GM19023 (cell line): ENCODE measurements at regions not wholly inside any gene's neighbourhood (a gene's known extent, or its start where the extent isn't known, plus 50 kb on each side); places are given as distances from the start of the nearest gene placed in this dataset.

Experiments
- ATAC-seq: cut with Tn5 transposase; IDR thresholded peaks from one replicate; pipeline ENCODE4 v1.9.1; 2021; ENCODE audit warnings: mild to moderate bottlenecking, moderate library complexity; ENCODE audit not compliant: unreplicated experiment

DNA sequence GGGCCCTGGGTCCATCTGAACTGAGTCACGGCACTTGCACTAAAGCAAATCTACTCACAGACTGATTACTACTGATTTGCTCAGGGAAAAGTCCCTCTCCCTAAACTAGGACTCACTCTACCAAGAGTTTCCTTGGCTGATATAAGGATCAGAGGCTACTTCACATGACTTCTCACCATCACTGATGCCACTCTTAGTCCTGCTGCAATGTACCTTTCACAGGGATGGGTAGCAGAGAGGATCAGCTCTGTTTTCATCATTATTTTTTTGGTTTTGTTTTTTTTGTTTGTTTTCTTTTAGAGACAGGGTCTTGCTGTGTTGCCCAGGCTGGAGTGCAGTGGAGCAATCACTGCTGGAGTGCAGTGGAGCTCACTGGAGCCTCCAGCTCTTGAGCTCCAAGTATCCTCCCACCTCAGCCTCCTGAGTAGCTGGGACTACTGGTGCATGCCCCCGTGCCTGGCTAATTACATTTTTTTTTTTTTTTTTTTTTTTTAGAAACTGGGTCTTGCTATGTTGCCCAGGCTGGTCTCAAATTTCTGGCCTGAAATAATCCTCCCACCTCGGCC, 200.6 kb downstream of the JCAD start:
- no peak for ATAC-seq

GRCh38 chr10:29857843-29858701, 201.3 kb downstream of the JCAD start:
- no peak for ATAC-seq

- ATAC-seq = no peak
Observed at GRCh38 chr10:29856295-29856694, 203.1 kb downstream of the JCAD start.

DNA sequence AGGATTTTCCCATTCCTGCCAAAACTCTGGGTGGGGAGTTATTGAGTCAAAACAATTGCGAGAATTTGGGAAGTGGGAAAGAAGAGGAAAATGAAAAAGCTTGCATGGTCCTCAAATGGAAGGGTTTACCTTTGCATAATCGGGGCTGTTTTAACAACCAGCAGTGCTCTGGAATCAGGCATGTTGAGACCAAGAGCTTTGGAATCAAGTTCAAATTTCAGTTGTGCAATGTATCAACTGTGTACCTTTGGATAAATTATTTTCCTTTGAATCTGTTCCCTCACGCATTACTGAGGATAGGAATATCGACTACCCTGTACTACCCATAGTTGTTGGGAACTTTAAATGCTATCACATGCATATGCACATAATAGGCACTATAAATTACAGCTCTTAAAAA, 205.5 kb downstream of the JCAD start:
- ATAC-seq = no peak

DNA sequence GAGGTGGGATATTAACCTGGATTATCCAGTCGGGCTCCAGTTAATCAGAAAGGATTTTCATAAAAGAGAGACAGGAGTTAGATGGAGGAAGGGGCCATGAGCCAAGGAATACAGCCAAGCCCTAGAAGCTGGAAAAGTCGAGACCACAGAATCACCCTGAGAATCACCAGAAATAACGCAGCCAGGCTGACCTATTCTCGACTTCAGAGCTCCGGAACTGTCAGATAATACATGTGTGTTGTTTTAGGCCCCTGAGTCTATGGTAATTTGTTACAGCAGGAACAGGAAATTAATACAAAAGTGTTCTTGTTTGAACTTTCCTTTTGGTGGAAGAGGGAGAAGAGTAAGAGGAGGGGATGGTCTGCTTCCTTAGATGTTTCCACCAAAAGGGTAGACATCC, 208.1 kb downstream of the JCAD start:
- ATAC-seq = no peak

GRCh38 chr10:29850371-29850770, 209.0 kb downstream of the JCAD start:
- ATAC-seq = no peak

DNA sequence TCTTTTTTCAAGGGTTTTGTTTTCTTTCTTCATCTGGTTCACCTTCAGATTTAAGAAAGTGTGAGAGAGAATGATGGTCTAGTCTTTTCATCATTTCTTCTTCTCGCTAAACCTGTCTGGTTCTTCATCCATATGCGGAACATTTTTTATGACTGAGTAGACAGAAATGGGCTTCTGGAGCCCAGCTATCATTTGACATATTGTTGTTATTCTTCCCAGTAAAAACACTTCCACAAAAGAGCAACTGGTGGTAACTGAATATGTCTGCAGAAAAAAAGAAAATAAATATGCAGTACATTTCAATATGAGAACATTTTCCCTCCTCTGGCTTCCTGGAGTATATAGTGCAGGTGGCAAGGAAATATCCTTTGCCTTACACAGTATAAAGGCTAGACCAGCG, 209.5 kb downstream of the JCAD start:
- ATAC-seq = no peak

DNA sequence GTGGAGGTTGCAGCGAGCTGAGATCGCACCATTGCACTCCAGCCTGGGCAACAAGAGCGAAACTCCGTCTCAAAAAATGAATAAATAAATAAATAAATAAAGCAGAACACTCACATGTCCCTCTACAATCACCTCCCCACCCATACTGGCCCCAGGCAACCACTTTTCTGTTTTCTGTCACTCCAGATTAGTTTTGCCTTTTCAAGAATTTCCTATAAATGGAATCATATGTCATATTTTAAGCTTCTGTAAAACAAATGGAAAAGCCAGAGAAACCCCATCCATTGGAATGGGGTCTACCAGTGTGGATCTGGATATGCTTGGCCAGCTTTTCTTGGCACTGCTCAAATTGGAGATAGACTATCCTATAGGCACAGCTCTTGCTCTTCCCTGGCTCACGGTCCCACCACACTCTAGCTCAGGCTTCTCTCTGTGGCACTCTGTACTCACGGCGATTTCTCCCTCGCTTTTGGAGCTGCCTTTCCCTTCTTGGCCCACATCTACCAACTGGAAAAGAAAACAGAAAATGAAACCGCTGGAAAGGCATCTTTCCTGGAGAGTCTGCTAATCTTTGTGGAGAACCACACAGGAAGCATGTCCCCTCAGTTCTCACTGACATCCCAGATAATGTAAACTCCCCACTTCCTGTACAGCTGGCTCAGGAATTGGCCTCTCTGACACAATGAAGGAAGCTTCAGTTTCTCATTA, 210.1 kb downstream of the JCAD start:
- no peak for ATAC-seq

- no peak for ATAC-seq
Observed at GRCh38 chr10:29846881-29847280, 212.1 kb upstream of the SVIL start.

- ATAC-seq = no peak
Observed at GRCh38 chr10:29845166-29845565, 210.4 kb upstream of the SVIL start.

DNA sequence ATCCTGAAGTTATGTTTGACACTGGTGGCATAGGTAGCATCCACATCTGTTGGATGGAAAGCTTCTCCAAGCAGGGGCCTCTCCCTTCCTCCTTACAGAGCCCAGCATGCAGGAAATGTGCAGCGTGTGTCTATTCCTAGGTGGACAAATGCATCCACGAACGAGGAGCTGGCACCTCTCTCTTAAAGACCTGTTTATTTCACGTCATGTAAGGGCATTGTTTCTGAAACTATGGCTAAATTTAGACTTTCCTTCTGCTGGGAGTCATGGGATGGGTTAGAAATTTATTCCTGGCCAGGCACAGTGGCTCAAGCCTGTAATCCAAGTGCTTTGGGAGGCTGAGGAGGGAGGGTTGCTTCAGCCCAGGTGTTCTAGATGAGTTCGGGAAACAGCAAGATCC, 208.4 kb upstream of the SVIL start:
- no peak for ATAC-seq

DNA sequence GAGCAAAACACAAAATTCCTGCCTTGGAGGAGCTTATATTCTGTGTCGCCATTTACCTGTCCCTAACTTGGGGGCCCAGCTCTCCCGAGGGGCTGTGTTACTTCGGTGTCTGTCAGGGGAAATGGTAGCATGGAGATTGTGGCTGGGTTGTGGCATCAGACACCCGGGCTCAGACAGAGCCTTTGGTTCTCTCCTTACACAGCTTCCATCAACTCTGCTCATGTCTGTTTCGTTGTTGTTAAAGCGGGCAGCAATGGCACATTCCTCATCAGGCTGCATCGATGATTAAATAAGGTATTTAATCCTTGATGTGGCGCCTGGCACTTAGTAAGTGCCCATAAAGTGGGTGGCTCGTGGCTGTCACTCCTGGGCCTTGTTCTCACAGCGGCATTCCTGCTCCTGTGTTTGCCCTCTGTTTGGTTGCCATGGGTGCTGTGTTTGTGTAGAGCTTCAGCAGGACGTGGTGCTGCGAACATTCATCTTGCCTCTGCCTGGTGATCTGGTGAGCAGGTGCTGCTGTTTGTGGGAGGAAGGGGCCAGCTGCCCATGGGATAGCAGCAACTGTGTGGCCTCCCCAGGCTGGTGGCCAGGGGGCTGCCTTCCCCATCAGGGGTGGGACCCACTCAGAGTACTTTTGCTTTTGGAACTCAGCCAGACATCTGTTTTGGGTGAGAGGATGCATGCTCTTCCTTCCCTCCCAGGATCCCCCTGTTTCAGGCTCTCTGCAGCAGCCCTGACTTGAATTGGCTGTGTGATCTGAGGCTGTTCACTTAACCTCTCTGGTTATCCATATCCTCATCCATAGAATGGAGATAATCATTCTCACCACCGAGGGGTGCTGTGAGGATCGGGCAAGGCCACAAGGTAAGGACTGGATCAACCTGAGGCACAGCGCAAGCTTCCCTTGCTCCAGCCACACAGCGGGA, 207.2 kb upstream of the SVIL start:
- ATAC-seq = no peak

DNA sequence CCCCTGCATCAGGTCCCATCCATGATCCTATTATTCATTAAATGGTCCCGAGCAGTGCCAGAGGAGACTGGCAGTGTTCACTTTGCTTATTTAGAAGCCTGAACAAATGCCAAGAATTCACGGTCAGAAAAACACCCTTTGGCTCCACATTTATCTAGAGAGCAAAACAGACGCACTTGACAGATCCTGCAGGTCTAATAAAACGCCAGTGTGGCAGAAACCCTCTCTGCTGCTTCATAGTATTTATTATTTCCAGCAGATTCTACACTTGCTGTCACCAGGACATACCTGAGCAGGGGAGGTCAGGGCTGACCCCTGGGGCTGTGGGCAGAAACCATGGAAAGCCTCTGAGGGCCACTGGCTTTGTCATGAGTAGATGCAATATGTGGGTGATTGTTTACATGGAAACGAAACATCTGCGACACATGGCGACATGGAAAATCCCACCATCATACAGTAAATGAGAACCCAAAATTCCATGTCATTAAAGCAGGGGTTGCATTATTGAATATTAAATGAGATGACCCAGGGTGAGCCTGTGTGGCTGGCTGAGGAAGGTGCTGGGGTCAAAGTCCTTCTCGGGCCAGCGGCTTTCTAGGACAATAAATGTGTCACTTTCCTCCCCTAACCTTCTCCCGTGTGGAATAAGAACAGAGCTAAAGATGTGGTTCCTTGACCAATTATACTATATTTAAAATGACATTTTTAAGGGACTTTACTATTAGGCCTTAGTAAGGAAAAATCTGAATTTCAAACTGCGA, 205.9 kb upstream of the SVIL start:
- no peak for ATAC-seq

- ATAC-seq = no peak
Observed at GRCh38 chr10:29839826-29840515, 205.2 kb upstream of the SVIL start.

DNA sequence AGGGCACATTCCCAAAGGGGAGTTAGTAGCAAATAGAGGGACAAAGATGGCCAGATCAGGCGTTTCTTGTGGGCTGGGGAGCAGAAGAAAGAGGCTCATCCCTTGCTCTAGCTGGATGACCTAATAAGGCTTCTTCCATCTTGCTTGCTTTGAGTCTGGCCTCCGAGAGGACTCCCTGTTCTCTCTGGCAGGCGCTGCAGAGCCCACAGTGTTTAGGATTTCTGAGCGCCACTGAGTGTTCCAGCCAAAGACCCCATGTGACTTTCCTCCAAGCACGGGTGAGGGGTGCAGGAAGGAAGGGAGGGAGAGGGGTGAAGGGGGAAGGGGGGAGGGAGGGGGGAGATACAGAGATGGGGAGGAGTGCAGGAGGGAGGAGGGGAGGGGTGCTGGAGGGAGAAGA, 203.8 kb upstream of the SVIL start:
- no peak for ATAC-seq

DNA sequence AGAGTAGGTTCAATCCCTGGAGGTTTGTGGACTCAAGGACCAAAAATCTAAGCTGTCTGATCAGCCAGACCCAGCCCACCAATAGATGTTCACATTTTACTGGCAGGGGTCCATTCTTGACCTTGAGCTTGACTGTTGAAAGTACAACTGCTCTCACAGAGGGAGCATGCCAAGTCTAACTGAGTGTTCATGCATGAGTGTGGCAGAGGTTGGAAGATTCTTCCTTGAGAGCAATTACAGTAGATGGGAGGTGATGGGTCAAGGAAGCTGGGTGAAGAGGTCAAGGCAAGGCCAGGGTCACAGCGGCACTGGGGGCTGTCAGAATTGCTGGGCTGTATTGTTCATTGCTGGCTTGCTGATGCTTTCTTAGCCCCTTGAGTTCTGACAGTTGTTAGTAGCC, 202.8 kb upstream of the SVIL start:
- ATAC-seq = no peak

DNA sequence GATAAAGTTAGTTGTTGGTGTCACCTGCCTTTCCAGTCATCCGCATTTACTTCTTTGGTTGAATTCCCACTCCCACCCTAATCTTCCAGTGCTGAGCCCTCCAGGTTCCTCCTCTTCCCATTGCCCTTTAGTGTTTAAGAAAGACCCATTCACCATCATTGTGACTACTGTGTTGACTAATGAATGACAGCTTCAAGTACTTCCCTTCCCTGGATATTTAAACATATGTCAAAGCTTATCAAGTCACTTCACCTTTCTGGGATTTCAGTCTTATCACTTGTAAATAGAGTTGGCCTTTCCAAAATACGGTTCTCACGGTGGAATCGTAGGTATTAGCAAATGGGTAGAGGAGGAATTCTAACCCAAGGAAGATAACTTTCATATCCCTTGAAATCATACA, 201.6 kb upstream of the SVIL start:
- ATAC-seq = no peak

- no peak for ATAC-seq
Observed at GRCh38 chr10:29835055-29835454, 200.3 kb upstream of the SVIL start.
